DOHH2 (cell line): ENCODE measurements at regions not wholly inside any gene's neighbourhood (a gene's known extent, or its start where the extent isn't known, plus 50 kb on each side); places are given as distances from the start of the nearest gene placed in this dataset.
"Not testable (repeated sequence)": the region's sequence is repeated elsewhere in the genome, so short reads cannot be mapped to it uniquely, and the experiment has no call there.

Source experiments
- H3F3A ChIP-seq: fragments of 200-600 bp; sonication (generic), shearing (Covaris generic); 2 replicates; pipeline ENCODE4 v1.6.0; 2016; ENCODE audit warnings: antibody characterized with exemption, mild to moderate bottlenecking; ENCODE audit not compliant: control insufficient read depth, insufficient read depth
- H3K27ac ChIP-seq: fragments of 200-600 bp; sonication (generic); 2 replicates; pipeline ENCODE4 v1.5.1; 2014; ENCODE audit warnings: low read depth, mild to moderate bottlenecking, low read length, moderate library complexity
- H3K27me3 ChIP-seq: fragments of 200-600 bp; sonication (generic); 2 replicates; pipeline ENCODE4 v1.6.1; 2014; ENCODE audit warnings: mild to moderate bottlenecking, low read length, mixed read lengths; ENCODE audit not compliant: control insufficient read depth
- H3K36me3 ChIP-seq: fragments of 200-600 bp; sonication (generic); 2 replicates; pipeline ENCODE4 v1.6.1; 2014; ENCODE audit warnings: mild to moderate bottlenecking, low read length, moderate library complexity, mixed read lengths; ENCODE audit not compliant: control insufficient read depth
- H3K4me1 ChIP-seq: fragments of 200-600 bp; sonication (generic); 2 replicates; pipeline ENCODE4 v1.6.1; 2014; ENCODE audit warnings: mild to moderate bottlenecking, low read length, mixed read lengths; ENCODE audit not compliant: control insufficient read depth
- H3K4me2 ChIP-seq: fragments of 200-600 bp; sonication (generic); 2 replicates; pipeline ENCODE4 v1.6.0; 2014; ENCODE audit warnings: mild to moderate bottlenecking, low read length, moderate library complexity
- H3K4me3 ChIP-seq: fragments of 200-600 bp; sonication (generic); 2 replicates; pipeline ENCODE4 v1.5.1; 2014; ENCODE audit warnings: mild to moderate bottlenecking, low read length, mixed read lengths
- H3K79me2 ChIP-seq: fragments of 200-600 bp; sonication (generic); 2 replicates; pipeline ENCODE4 v1.6.1; 2014; ENCODE audit warnings: mild to moderate bottlenecking, low read length, mixed read lengths; ENCODE audit not compliant: control insufficient read depth
- H3K9me2 ChIP-seq: fragments of 200-600 bp; sonication (generic); replicated peaks from 2 replicates; pipeline ENCODE4 v1.6.1; 2014; ENCODE audit warnings: mild to moderate bottlenecking, low read length, mixed read lengths; ENCODE audit not compliant: control insufficient read depth
- H3K9me3 ChIP-seq: fragments of 200-600 bp; sonication (generic); 2 replicates; pipeline ENCODE4 v1.6.1; 2014; ENCODE audit warnings: antibody characterized with exemption, low read length, mixed read lengths; ENCODE audit not compliant: control insufficient read depth, insufficient read depth
- H4K20me1 ChIP-seq: fragments of 200-600 bp; sonication (generic); 2 replicates; pipeline ENCODE4 v1.6.0; 2014; ENCODE audit warnings: low read depth, mild to moderate bottlenecking, antibody characterized with exemption, low read length, moderate library complexity; ENCODE audit not compliant: control insufficient read depth, insufficient read depth
- CTCF ChIP-seq: fragments of 200-600 bp; sonication (generic); IDR thresholded peaks from one replicate; pipeline ENCODE4 v1.5.1; 2014; ENCODE audit warnings: antibody characterized with exemption, mild to moderate bottlenecking, low read depth, low read length; ENCODE audit not compliant: poor library complexity, severe bottlenecking
- EZH2phosphoT487 ChIP-seq: fragments of 200-600 bp; sonication (generic); IDR thresholded peaks from 2 replicates; pipeline ENCODE4 v1.6.1; 2017; ENCODE audit warnings: borderline replicate concordance, mild to moderate bottlenecking, antibody characterized with exemption, low read length, moderate library complexity, mixed read lengths

GRCh38 chr1:47599777-47600176, 161.9 kb downstream of the FOXD2 start:
- H3K79me2 ChIP-seq: no peaks in the 10 kb centered on the region
- H3K9me3 ChIP-seq: peaks cover 4% of the 10 kb centered on the region; the same call in 1 of the 2 replicates

GRCh38 chr1:47602491-47602890, 164.6 kb downstream of the FOXD2 start:
- H3K27ac ChIP-seq, H3K9me2 ChIP-seq, H3K27me3 ChIP-seq, H3K9me3 ChIP-seq, H3F3A ChIP-seq, H3K4me1 ChIP-seq, H3K4me2 ChIP-seq, H3K79me2 ChIP-seq, H4K20me1 ChIP-seq, H3K4me3 ChIP-seq, H3K36me3 ChIP-seq: not testable (repeated sequence)

More at GRCh38 chr1:47599777-47600176, 161.9 kb downstream of the FOXD2 start:
- H3F3A ChIP-seq: no peaks in the 10 kb centered on the region
- H4K20me1 ChIP-seq: no peaks in the 10 kb centered on the region
- no peak for TF ChIP-seq CTCF
- TF ChIP-seq EZH2phosphoT487: no peak
- no peaks in the 10 kb centered on the region for H3K27me3 ChIP-seq
- H3K9me2 ChIP-seq: no peaks in the 10 kb centered on the region
- H3K4me2 ChIP-seq: no peak overlapping the region
- H3K36me3 ChIP-seq: no peaks in the 10 kb centered on the region
- H3K27ac ChIP-seq: no peak overlapping the region
- H3K4me3 ChIP-seq: no peak overlapping the region
- no peaks in the 10 kb centered on the region for H3K4me1 ChIP-seq

- H3K27me3 ChIP-seq, H3K9me3 ChIP-seq, H3K27ac ChIP-seq, H3K36me3 ChIP-seq, H3K79me2 ChIP-seq, H3F3A ChIP-seq, H3K4me2 ChIP-seq, H3K4me3 ChIP-seq, H3K4me1 ChIP-seq, H4K20me1 ChIP-seq, H3K9me2 ChIP-seq: not testable (repeated sequence)
Observed at GRCh38 chr1:47604869-47605268, 167.0 kb downstream of the FOXD2 start.

- Histone ChIP-seq H3K27me3 (no peaks in the 10 kb centered on the region), H3K9me3 (no peaks in the 10 kb centered on the region), H3K27ac (no peak overlapping the region), H3K36me3 (no peaks in the 10 kb centered on the region), H4K20me1 (no peaks in the 10 kb centered on the region), H3K9me2 (no peaks in the 10 kb centered on the region), H3K4me2 (no peak overlapping the region), H3F3A (no peaks in the 10 kb centered on the region), H3K79me2 (no peaks in the 10 kb centered on the region), H3K4me1 (no peaks in the 10 kb centered on the region), H3K4me3 (no peak overlapping the region)
- no peak for TF ChIP-seq EZH2phosphoT487
- TF ChIP-seq CTCF: no peak
Observed at GRCh38 chr1:47608296-47608875, 170.5 kb downstream of the FOXD2 start.
